C4-2B (cell line): ENCODE measurements at regions not wholly inside any gene's neighbourhood (a gene's known extent, or its start where the extent isn't known, plus 50 kb on each side); places are given as distances from the start of the nearest gene placed in this dataset.

Source experiments
- CTCF ChIP-seq: fragments of 450-650 bp; conservative IDR thresholded peaks from 2 replicates; pipeline ENCODE4 v1.5.1; 2017; ENCODE audit warnings: mild to moderate bottlenecking
- ZFX ChIP-seq: fragments of 450-650 bp; IDR thresholded peaks from 2 replicates; pipeline ENCODE4 v1.6.1; 2017

GRCh38 chr6:168138436-168138835 is 59.4 kb upstream of the FRMD1 start:
- TF ChIP-seq CTCF (no peak), ZFX (no peak)
